Mesenteric fat pad (tissue), 1 donor: ENCODE measurements at regions not wholly inside any gene's neighbourhood (a gene's known extent, or its start where the extent isn't known, plus 50 kb on each side); places are given as distances from the start of the nearest gene placed in this dataset.

Source experiments
- DNase-seq: peaks from one replicate; pipeline ENCODE4 v3.0.0-alpha.2; 2020; ENCODE audit warnings: low spot score
- donor health status: DM: yes; HTN: yes; CAD: no.

GRCh38 chr12:69129017-69129416 is 110.4 kb upstream of the CPSF6 start:
- no peak for DNase-seq

DNA sequence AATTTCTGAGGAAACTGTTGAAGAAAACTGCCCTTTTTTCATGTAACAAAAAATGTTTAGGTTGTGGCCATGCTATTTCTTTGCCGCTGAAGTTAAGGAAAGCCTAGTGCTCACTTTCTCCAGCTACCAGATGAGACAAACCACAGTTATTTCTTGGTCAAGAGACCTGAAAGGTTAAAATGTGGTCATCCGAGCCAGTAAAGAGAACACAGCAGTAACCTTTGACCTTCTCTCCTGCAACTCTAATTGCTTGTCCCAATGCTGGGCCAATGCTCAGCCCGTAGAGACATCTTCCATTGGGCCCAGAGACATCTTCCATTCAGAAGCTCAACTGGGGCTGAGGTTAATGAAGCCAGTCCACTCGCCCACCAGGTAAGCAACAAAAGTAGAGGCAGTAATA is 109.8 kb upstream of the CPSF6 start:
- no peak for DNase-seq

GRCh38 chr12:69130064-69130463 is 109.3 kb upstream of the CPSF6 start:
- DNase-seq: no peak

- no peak for DNase-seq
These were observed 108.3 kb upstream of the CPSF6 start for GRCh38 chr12:69131077-69131476.

DNA sequence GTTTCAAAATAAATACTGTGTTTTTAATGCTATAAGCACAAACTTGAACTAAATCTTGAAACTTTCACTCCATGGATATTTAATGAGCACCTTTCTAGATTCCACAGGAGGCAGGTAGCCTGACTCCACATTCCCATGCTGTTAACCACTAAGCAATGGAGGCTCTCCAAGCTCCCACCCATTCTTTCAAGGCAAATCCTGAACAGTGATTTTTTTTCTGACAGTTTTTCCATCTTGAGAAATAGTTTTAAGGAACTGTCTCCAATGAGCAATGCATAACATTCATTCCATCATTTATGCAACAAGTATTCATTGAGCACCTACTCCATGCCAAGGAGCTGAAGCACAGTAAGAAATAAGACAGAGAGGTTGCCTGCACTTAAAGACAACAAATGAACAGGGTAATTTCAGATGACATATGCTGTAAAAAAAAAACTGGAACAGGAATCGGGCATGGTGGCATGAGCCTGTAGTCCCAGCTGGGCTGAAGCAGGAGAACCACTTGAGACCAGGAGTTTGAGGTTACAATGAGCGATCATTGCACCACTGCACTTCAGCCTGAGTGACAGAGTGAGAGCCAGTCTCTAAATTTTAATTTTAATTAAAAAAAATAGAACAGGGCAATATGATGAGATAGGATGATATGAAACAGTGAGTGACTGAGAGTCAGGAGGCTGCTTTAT is 102.3 kb upstream of the CPSF6 start:
- no peak for DNase-seq

- DNase-seq: no peak
These were observed 98.3 kb upstream of the CPSF6 start for GRCh38 chr12:69141074-69141473.

GRCh38 chr12:69149270-69149669 is 90.1 kb upstream of the CPSF6 start:
- DNase-seq: no peak

GRCh38 chr12:69150083-69150795 is 89.1 kb upstream of the CPSF6 start:
- no peak for DNase-seq

- no peak for DNase-seq
These were observed 88.6 kb upstream of the CPSF6 start for GRCh38 chr12:69150796-69151127.

- DNase-seq: no peak
These were observed 88.1 kb upstream of the CPSF6 start for GRCh38 chr12:69151254-69151764.

- no peak for DNase-seq
These were observed 84.6 kb upstream of the CPSF6 start for GRCh38 chr12:69154585-69155363.

- DNase-seq: peak; percentile 91
These were observed 82.2 kb upstream of the CPSF6 start for GRCh38 chr12:69157023-69157655.

GRCh38 chr12:69161829-69162228 is 77.5 kb upstream of the CPSF6 start:
- DNase-seq: no peak

- DNase-seq: no peak
These were observed 75.5 kb upstream of the CPSF6 start for GRCh38 chr12:69163681-69164362.

DNA sequence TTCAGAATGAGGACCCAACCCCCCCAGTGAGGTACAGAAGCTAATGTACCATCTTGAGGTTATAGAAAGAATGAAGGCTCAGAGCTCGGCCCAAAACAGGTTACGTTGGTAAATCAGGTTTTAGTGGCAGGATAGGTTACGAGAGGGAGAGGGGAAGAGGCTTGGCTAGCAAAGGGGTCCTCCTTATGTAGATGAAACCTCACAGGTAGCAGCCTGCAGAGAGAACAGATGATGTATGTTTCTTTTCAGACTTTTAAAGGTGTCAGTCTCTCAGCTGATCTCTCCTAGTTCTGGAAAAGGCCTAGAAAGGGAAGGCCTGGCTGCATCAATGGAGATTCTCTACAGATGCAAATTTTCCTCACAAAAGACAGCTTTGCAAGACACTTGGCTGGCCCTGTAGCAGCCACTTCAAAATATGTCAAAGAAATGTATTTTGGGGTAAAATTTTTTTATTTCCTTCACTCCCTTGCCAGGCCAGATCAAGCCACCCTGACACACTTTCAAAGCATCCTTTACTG is 71.7 kb upstream of the CPSF6 start:
- DNase-seq: no peak

DNA sequence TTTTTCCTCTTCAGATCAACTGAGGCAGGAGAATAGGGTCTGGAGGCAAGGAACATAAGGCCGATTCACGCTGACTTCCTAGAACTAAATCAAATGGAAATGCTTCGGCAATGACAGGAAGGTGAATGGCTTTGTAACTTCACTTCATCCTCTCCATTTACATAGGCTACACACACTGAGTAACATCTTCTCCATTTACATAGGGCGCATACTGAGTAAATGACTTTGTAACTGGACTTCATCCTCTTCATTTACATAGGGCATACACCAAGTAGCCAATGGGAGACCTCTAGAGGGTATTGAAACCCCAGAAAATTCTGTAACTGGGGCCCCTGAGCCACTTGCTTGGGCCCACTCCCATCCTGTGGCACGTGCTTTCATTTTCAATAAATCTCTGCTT is 71.0 kb upstream of the CPSF6 start:
- DNase-seq: no peak

DNA sequence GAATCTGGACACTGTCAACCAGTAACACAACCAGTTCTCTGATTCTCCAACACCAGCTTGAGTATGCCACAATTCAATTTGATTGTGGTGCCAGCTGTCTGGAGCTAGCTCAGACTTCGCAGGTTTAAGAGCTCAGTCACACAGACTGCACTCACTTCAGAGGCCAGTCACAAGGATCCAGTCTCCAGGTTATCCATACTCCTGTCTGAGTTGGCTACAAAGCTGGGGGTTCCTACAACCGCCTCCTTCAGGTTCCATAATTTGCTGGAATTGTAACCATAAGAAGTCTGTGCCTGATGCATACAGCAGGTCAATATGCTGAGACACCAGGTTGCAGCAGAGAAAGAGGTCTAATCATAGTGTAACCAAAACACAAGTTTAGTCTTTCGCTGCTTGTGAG is 70.5 kb upstream of the CPSF6 start:
- DNase-seq: no peak

- DNase-seq: no peak
These were observed 69.1 kb upstream of the CPSF6 start for GRCh38 chr12:69170293-69170692.

DNA sequence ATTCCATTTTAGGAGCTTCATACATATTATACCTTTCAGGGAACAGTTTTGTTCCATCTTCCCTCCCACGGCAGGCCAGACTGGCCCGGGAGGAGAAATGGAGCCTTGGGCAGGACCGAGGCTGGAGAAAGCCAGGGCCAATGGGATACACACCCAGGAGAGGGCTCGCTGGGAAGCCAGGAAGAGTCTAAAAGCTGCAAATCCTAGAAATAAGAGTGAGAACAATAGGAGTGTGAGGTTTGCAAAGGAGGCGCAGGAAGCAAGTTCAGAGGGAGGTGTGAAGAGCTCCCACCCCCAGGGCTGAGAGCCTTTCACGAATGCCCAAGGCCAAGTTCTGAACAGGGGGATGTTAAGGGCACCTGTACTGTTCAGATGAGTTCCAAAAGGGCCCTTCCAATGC is 67.5 kb upstream of the CPSF6 start:
- no peak for DNase-seq

- DNase-seq: no peak
These were observed 66.9 kb upstream of the CPSF6 start for GRCh38 chr12:69172491-69172890.

DNA sequence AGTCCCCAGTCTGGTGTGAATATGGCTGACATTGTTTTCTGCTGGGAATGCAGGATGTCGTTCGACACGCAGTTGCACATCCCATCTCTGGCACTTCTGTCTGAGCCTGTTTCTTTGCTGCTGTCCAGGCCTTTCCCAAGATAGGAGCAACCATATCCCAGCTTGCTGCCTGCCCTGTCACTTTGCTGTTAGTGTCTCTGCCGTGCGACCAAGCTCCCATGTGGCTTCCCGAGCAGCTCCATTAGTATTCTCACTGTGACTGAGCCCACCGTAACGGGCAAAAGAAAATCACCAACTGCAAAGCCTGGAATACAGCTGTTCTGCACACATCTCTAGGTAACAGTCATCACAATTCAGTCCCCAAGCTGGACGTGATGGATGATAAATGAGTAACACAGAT is 66.0 kb upstream of the CPSF6 start:
- no peak for DNase-seq
